ENCODE measurements at regions not wholly inside any gene's neighbourhood (a gene's known extent, or its start where the extent isn't known, plus 50 kb on each side); places are given as distances from the start of the nearest gene placed in this dataset.

DNA sequence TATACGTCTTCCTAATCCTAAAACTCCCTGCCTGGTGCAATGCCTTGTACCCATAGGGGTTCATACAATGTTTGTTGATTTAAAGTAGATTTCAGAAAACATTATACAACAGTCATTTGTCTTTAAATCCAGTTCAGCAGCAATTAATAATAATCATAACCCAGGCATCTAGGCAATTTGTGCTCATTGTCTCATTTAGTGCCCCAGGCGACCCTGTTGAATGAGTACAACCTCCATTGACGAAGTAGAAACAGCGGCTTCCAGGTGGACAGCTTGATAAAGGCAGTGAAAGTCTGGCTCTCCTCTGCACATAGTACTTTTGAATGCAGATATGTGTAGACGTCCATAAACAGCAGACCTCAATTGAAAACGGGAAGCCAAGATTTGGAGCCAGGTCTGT lies 82.9 kb upstream of the CPM start:
- H3K27me3 ChIP-seq (ENCODE audit: insufficient read depth, low read length) = no peaks in the 10 kb centered on the region
- H3K9me3 ChIP-seq (ENCODE audit: low read length) = no peaks in the 10 kb centered on the region
- H3K4me1 ChIP-seq (ENCODE audit: insufficient read depth, low read length) = no peaks in the 10 kb centered on the region
- H3K4me3 ChIP-seq (ENCODE audit: low read length) = no peak overlapping the region
- H3K36me3 ChIP-seq (ENCODE audit: insufficient read depth, low read length) = no peaks in the 10 kb centered on the region
- no peak overlapping the region for H2AFZ ChIP-seq (ENCODE audit: low read depth, low read length)

DNA sequence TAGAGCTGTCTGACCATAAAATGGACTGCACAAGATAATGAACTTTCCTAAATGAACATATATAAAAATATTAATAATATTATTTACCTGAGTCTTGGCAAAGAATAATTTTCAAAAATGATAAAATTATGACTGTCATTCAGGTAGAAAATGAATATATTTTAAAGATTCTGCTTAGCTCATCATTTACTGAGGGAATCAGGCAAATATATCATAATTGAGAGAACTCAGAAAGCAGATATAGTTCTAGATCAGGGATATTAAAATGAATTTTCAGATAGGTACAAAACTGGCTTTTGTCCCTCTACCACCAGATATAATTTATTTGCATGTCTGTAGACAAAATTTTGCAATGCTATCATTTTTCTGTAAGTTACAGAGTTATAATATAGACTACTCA lies 86.1 kb upstream of the CPM start:
- no peaks in the 10 kb centered on the region for H3K4me1 ChIP-seq (ENCODE audit: insufficient read depth, low read length)
- H3K4me3 ChIP-seq (ENCODE audit: low read length) = no peak overlapping the region
- no peaks in the 10 kb centered on the region for H3K9me3 ChIP-seq (ENCODE audit: low read length)
- no peaks in the 10 kb centered on the region for H3K27me3 ChIP-seq (ENCODE audit: insufficient read depth, low read length)
- H2AFZ ChIP-seq (ENCODE audit: low read depth, low read length) = no peak overlapping the region
- no peaks in the 10 kb centered on the region for H3K36me3 ChIP-seq (ENCODE audit: insufficient read depth, low read length)

DNA sequence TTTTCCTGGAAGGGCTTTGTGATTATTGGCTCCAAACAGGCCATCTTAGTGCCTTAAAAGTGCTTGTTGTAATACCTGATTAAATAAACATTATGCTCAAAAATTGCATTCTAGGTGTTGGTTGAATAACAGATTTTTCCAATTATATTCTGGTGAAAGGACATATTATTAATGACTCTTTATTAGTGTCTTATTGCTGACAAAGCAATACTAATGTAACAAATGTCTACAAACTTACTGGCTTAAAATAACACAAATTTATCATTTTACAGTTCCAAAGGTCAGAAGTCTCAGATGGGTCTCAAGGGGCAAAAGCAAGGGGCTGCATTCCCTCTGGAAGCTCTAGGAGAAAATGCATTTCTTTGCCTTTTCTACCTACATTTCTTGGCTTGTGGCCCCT lies 86.9 kb upstream of the CPM start:
- no peaks in the 10 kb centered on the region for H3K4me1 ChIP-seq (ENCODE audit: insufficient read depth, low read length)
- H3K9me3 ChIP-seq (ENCODE audit: low read length) = no peaks in the 10 kb centered on the region
- H2AFZ ChIP-seq (ENCODE audit: low read depth, low read length) = no peak overlapping the region
- H3K27me3 ChIP-seq (ENCODE audit: insufficient read depth, low read length) = no peaks in the 10 kb centered on the region
- H3K36me3 ChIP-seq (ENCODE audit: insufficient read depth, low read length) = no peaks in the 10 kb centered on the region
- no peak overlapping the region for H3K4me3 ChIP-seq (ENCODE audit: low read length)

DNA sequence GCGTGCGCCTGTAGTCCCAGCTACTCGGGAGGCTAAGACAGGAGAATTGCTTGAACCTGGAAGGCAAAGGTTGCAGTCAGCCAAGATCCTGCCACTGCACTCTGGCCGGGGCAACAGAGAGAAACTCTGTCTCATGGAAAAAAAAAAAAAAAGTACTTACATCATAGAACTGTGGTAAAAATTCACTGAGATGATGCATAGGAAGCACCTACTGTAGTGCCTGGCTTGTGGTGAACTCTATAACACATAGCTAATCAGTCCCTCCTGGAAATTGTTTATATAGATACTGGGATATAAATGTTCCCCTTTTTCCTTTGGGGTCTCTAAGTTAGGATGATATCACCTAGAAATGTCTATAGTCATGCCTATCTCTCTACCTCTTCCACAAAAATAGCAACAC lies 89.7 kb upstream of the CPM start:
- Histone ChIP-seq H3K4me3 (ENCODE audit: low read length) (no peak overlapping the region), H3K9me3 (ENCODE audit: low read length) (no peaks in the 10 kb centered on the region), H3K27me3 (ENCODE audit: insufficient read depth, low read length) (no peaks in the 10 kb centered on the region), H2AFZ (ENCODE audit: low read depth, low read length) (no peak overlapping the region), H3K36me3 (ENCODE audit: insufficient read depth, low read length) (no peaks in the 10 kb centered on the region), H3K4me1 (ENCODE audit: insufficient read depth, low read length) (no peaks in the 10 kb centered on the region)

DNA sequence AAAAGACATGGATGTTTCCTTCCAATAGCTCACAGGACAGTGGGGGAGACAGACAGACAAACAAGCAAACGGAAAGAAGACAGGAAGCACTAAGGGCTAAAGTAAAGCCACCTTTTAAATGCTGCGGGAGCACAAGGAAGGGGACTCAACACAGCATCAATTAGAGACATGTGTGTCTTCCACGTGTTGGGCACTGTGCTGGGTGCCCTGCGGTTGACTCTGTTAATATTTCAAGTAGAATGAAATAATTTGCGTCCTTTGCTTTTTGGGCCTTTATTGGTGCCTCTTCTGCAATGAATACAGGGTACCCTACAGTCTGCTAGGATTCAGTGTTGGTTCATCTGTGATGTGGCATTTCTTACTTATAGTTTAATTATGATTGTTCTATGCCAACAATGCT lies 90.9 kb upstream of the CPM start:
- no peak overlapping the region for H2AFZ ChIP-seq (ENCODE audit: low read depth, low read length)
- no peak overlapping the region for H3K4me3 ChIP-seq (ENCODE audit: low read length)
- no peaks in the 10 kb centered on the region for H3K4me1 ChIP-seq (ENCODE audit: insufficient read depth, low read length)
- no peaks in the 10 kb centered on the region for H3K9me3 ChIP-seq (ENCODE audit: low read length)
- no peaks in the 10 kb centered on the region for H3K36me3 ChIP-seq (ENCODE audit: insufficient read depth, low read length)
- H3K27me3 ChIP-seq (ENCODE audit: insufficient read depth, low read length) = no peaks in the 10 kb centered on the region

DNA sequence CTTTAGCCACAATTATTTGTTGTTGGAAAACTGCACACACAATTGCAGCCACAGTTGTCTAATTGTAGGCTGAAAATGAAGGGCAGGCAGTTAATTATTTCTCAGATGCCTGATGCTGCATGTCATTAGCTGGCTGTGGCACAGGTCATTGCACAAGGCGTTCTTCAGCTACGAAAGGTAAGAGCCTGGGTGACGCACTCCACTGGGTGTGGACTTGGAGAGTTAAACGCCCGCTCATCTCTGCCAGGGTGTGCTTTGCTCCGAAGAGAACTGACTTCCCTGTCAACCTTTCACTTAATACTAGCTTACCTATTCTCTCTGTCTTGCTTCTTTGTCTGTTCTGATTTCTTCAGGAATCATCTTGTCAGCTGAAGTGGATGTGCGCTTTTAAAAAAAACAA lies 91.4 kb upstream of the CPM start:
- H3K4me3 ChIP-seq (ENCODE audit: low read length) = no peak overlapping the region

DNA sequence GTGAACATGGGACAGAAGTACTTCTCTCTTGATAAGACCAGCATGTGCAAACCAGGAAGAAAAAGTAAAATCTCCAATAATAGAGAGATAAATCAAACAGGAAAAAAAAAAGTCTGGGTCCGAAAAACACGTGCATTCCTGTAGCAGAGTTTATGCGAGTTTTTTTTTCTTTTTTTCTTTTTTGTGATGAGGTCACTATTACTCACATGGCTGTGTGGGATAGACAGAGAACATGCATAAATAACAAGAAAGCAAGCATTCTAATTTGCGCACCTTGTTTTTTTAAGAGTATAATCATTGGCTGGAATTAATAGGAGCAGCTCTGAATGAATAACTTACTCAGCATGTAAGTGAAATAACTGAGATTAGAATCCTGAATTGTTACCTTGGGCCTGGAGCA lies 91.9 kb upstream of the CPM start:
- H3K4me3 ChIP-seq (ENCODE audit: low read length) = no peak overlapping the region
- H3K27me3 ChIP-seq (ENCODE audit: insufficient read depth, low read length) = no peaks in the 10 kb centered on the region
- H3K36me3 ChIP-seq (ENCODE audit: insufficient read depth, low read length) = no peaks in the 10 kb centered on the region
- no peaks in the 10 kb centered on the region for H3K4me1 ChIP-seq (ENCODE audit: insufficient read depth, low read length)
- H3K9me3 ChIP-seq (ENCODE audit: low read length) = no peaks in the 10 kb centered on the region
- H2AFZ ChIP-seq (ENCODE audit: low read depth, low read length) = no peak overlapping the region

More for the DNA sequence above, 91.4 kb upstream of the CPM start:
- no peaks in the 10 kb centered on the region for H3K36me3 ChIP-seq (ENCODE audit: insufficient read depth, low read length)
- H3K27me3 ChIP-seq (ENCODE audit: insufficient read depth, low read length) = no peaks in the 10 kb centered on the region
- no peaks in the 10 kb centered on the region for H3K4me1 ChIP-seq (ENCODE audit: insufficient read depth, low read length)
- no peaks in the 10 kb centered on the region for H3K9me3 ChIP-seq (ENCODE audit: low read length)
- H2AFZ ChIP-seq (ENCODE audit: low read depth, low read length) = no peak overlapping the region

DNA sequence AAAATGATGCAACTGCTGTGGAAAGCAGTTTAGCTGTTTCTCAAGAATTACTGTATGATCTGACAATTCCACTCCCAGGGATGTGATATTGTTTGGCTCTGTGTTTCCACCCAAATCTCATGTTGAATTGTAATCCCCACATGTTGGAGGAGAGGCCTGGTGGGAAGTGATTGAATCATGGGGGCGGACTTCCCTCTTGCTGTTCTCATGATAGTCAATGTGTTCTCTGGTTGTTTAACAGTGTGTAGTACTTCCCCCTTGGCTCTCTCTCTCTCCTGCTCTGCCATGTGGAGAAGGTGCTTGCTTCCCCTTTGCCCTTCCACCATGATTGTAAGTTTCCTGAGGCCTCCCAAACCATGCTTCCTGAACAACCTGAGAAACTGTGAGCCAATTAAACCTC lies 93.4 kb upstream of the CPM start:
- no peak overlapping the region for H2AFZ ChIP-seq (ENCODE audit: low read depth, low read length)
- no peaks in the 10 kb centered on the region for H3K27me3 ChIP-seq (ENCODE audit: insufficient read depth, low read length)
- H3K4me1 ChIP-seq (ENCODE audit: insufficient read depth, low read length) = no peaks in the 10 kb centered on the region
- no peak overlapping the region for H3K4me3 ChIP-seq (ENCODE audit: low read length)
- no peaks in the 10 kb centered on the region for H3K36me3 ChIP-seq (ENCODE audit: insufficient read depth, low read length)
- no peaks in the 10 kb centered on the region for H3K9me3 ChIP-seq (ENCODE audit: low read length)

DNA sequence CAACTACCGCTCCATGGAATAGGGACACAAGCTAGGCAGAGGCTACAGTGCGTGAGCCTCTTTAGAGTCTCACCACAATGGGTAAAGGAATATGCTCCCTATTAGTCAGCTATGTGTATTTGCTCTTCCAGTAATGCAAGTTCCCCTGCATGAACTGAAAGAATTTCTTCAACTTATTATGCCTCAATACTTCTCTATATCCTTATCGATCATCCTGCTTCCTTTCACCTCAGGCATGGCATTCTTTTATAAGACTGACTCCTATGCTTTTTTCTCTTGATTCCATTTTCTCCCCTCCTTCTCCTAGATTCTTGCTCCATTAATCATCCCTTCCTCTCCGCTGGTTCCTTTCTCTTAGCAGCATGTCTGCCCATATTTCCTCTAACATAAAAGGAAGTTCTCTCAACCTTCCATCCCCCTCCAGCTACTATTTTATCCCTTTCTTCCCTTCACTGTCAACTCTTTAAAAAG lies 94.5 kb upstream of the CPM start:
- H3K27me3 ChIP-seq (ENCODE audit: insufficient read depth, low read length) = no peaks in the 10 kb centered on the region
- no peak overlapping the region for H3K4me3 ChIP-seq (ENCODE audit: low read length)
- no peaks in the 10 kb centered on the region for H3K4me1 ChIP-seq (ENCODE audit: insufficient read depth, low read length)
- no peak overlapping the region for H2AFZ ChIP-seq (ENCODE audit: low read depth, low read length)
- H3K9me3 ChIP-seq (ENCODE audit: low read length) = no peaks in the 10 kb centered on the region
- H3K36me3 ChIP-seq (ENCODE audit: insufficient read depth, low read length) = no peaks in the 10 kb centered on the region

DNA sequence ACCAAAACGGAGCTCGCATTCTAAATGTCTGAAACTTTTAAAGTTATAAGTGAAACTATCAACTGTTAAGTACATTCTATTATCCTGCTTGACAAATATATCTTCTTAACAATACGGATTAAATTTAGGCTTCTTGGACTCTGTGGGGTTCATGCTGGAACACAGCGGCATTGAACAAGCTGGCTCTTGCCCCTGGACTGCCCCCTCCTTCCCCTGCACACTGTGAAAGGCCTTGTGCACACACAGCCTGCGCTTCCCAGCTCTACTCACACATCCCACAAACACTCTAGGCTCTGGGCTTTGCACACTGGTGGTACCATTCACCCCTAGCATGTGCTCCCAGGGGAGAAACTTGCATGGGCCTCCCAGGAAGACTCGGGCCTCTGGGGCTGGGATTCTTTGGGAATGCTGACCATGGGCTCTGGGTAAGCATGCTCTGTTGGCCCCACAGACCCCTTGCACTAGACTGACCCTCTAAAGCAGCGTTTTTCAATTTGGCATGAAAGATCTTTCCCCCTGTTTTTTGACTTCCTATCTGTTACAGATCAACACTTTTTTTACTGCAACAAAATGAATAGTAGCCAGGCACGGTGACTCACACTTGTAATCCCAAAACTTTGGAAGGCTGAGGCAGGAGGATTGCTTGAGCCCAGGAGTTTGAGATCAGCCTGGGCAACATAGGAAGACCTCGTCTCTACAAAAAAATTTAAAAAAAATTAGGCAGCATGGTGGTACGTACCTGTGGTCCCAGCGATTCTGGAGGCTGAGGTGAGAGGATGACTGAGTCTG lies 96.2 kb upstream of the CPM start:
- H3K27me3 ChIP-seq (ENCODE audit: insufficient read depth, low read length) = no peaks in the 10 kb centered on the region
- no peaks in the 10 kb centered on the region for H3K9me3 ChIP-seq (ENCODE audit: low read length)
- H3K36me3 ChIP-seq (ENCODE audit: insufficient read depth, low read length) = no peaks in the 10 kb centered on the region

DNA sequence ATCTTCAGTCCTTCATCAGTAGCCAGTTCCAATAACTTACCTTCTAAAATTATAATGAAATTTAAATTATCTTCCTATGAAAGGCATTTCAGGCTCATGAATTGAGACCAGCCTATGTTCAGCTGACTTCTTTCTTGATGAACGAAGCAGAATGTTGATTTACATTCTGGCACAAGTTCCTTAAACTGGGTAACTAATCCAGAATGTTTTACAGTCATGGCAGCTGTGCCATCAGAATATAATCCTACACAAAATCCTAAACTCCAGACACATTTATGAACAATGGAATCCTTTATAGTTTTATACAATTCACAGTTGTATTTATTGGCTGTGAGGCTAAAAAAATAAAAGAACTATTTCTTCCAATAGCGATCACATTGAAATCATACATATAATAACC lies 97.3 kb upstream of the CPM start:
- Histone ChIP-seq H2AFZ (ENCODE audit: low read depth, low read length) (no peak overlapping the region), H3K36me3 (ENCODE audit: insufficient read depth, low read length) (no peaks in the 10 kb centered on the region), H3K27me3 (ENCODE audit: insufficient read depth, low read length) (no peaks in the 10 kb centered on the region), H3K9me3 (ENCODE audit: low read length) (no peaks in the 10 kb centered on the region), H3K4me3 (ENCODE audit: low read length) (no peak overlapping the region), H3K4me1 (ENCODE audit: insufficient read depth, low read length) (no peaks in the 10 kb centered on the region)

More for the DNA sequence above, 96.2 kb upstream of the CPM start:
- no peak overlapping the region for H2AFZ ChIP-seq (ENCODE audit: low read depth, low read length)
- no peak overlapping the region for H3K4me3 ChIP-seq (ENCODE audit: low read length)
- no peaks in the 10 kb centered on the region for H3K4me1 ChIP-seq (ENCODE audit: insufficient read depth, low read length)

DNA sequence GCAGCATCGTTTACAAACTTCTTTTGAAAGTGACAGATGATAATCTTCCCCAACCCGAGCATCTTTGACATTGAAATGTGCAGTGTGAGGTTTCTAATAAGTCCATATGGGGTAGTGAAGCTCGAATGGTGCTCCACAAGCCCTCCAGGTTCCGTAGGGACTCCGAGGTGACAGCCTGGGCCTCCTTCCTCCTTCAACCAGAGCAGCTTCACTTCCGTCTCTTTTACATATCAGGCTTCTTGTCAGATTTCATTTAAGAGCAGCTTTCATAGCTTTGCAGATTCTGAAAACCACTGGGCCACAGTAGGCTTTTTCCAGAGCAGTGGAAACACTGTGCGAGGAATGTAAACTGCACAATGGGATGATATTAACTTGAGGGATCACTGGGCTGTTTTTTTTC lies 103.6 kb upstream of the CPM start:
- Histone ChIP-seq H3K4me3 (ENCODE audit: low read length) (no peak overlapping the region), H3K9me3 (ENCODE audit: low read length) (no peaks in the 10 kb centered on the region), H3K4me1 (ENCODE audit: insufficient read depth, low read length) (no peaks in the 10 kb centered on the region), H2AFZ (ENCODE audit: low read depth, low read length) (no peak overlapping the region), H3K27me3 (ENCODE audit: insufficient read depth, low read length) (no peaks in the 10 kb centered on the region), H3K36me3 (ENCODE audit: insufficient read depth, low read length) (no peaks in the 10 kb centered on the region)

DNA sequence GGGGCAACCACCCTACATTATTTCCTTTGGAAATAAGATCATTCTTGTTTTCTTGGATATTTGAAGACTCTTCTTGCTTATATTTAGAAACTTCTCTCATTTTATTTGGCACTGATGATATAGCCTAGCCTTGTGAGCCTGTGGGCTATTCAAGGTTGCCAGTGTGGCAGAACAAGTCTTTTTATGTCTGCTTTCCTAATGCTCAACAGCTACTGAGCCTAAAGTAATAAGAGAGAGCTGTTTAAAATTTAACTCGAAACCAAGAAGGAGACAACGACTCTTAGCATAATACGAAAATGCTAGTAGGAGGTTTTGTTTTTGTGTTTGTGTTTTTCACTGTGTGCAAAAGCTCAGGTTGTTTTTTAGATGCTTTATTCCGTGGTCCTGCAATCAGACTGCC lies 104.0 kb upstream of the CPM start:
- Histone ChIP-seq H3K4me1 (ENCODE audit: insufficient read depth, low read length) (no peaks in the 10 kb centered on the region), H2AFZ (ENCODE audit: low read depth, low read length) (no peak overlapping the region), H3K36me3 (ENCODE audit: insufficient read depth, low read length) (no peaks in the 10 kb centered on the region), H3K9me3 (ENCODE audit: low read length) (no peaks in the 10 kb centered on the region), H3K4me3 (ENCODE audit: low read length) (no peak overlapping the region), H3K27me3 (ENCODE audit: insufficient read depth, low read length) (no peaks in the 10 kb centered on the region)

DNA sequence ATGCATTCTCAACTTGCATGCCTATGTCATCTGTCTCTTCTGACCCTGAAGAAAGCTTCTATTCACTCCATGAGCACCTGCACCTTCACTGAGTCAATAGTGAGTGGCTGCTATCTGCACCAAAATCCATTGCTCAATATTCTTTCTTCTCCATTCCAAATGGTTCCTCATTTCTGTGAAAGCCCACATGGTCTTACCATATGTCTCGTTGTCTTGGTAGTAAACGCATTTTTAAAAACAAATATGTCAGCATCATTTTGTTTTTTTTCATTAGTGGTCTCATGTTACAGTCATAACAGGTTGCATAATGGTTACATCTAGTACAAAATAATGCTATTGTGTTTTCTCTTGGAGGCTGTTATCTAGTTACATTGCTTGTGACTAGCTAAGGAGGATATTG lies 106.9 kb upstream of the CPM start:
- H3K27me3 ChIP-seq (ENCODE audit: insufficient read depth, low read length) = no peaks in the 10 kb centered on the region
- H3K9me3 ChIP-seq (ENCODE audit: low read length) = no peaks in the 10 kb centered on the region
- H2AFZ ChIP-seq (ENCODE audit: low read depth, low read length) = no peak overlapping the region
- no peaks in the 10 kb centered on the region for H3K4me1 ChIP-seq (ENCODE audit: insufficient read depth, low read length)
- no peak overlapping the region for H3K4me3 ChIP-seq (ENCODE audit: low read length)
- H3K36me3 ChIP-seq (ENCODE audit: insufficient read depth, low read length) = no peaks in the 10 kb centered on the region
